Retinal pigment epithelial cell (primary cell): ENCODE measurements at regions not wholly inside any gene's neighbourhood (a gene's known extent, or its start where the extent isn't known, plus 50 kb on each side); places are given as distances from the start of the nearest gene placed in this dataset.

Experiments used
- DNase-seq: peaks from one replicate; pipeline ENCODE4 v3.0.0-alpha.2; 2010; ENCODE audit warnings: low read depth
- H3K4me3 ChIP-seq: 2 replicates; pipeline ENCODE4 v1.5.1; 2011; ENCODE audit warnings: mild to moderate bottlenecking, low read length, control low read depth, moderate library complexity
- TF ChIP-seq, protein P1 (sequence below): conservative IDR thresholded peaks from 2 replicates; pipeline ENCODE4 v1.5.1; 2011; ENCODE audit warnings: low read depth, low read length, control low read depth, inconsistent platforms

DNA sequence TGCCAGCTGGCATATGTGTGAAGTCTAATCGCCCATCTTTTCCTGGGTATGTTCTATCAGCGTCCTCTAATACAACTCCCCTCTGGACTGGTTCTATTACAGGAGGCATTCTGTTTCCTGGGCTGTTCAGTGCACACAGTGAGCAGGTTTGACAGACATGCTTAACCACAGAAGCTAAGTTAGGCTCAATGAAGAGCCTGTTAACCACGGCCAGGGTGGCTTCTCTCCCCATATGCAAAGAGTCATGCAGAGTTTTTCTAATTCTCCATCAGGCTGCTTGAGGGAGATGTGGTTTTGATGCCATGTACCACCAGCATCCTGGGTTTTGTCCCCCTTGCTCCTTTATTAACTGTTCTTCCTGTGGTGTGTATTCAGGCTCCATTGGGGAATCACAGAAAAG is 57.2 kb upstream of the ALOX12 start:
- no peak overlapping the region for H3K4me3 ChIP-seq
- TF ChIP-seq, protein P1, sequence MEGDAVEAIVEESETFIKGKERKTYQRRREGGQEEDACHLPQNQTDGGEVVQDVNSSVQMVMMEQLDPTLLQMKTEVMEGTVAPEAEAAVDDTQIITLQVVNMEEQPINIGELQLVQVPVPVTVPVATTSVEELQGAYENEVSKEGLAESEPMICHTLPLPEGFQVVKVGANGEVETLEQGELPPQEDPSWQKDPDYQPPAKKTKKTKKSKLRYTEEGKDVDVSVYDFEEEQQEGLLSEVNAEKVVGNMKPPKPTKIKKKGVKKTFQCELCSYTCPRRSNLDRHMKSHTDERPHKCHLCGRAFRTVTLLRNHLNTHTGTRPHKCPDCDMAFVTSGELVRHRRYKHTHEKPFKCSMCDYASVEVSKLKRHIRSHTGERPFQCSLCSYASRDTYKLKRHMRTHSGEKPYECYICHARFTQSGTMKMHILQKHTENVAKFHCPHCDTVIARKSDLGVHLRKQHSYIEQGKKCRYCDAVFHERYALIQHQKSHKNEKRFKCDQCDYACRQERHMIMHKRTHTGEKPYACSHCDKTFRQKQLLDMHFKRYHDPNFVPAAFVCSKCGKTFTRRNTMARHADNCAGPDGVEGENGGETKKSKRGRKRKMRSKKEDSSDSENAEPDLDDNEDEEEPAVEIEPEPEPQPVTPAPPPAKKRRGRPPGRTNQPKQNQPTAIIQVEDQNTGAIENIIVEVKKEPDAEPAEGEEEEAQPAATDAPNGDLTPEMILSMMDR = no peak
- no peak for DNase-seq

DNA sequence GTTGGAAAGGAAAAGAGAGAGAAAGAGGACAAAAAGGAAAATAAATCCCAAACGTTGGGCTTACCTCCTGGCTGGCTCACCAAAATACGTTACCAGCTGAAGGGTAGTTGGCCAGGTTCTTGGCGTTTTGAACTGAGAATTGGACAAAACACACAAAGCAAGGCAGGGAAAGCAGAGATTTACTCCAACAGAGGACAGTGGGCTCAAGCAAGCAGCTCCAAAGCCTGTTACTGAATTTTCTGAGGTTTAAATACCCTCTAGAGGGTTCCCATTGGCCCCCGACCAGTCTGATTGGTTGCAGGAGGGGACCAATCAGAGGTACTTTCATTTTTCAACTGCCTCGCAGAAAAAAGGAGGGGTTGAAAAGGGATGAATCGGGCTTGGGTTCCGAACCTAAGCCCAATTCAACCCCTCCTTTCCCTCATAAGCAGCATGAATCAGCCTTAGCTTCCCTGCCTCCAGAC is 55.6 kb upstream of the ALOX12 start:
- no peak for DNase-seq
- TF ChIP-seq, protein P1 = no peak
- no peak overlapping the region for H3K4me3 ChIP-seq

DNA sequence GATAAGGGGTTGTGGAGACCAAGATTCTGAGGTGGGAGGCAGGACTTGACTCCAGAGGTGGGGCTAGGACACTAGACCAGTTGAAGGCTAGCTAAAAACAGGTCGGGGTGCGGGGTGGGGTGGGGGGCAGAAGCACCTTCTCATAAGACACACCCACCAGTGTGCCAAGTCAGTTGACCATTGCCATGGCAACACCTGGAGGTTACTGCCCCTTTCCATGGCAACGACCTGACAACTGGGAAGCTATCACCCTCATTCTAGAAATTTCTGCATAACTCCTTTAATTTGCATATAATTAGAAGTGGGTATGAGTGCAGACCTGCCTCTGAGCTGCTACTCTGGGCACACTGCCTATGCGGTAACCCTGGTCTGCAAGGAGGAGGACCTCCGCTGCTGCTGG is 53.9 kb upstream of the ALOX12 start:
- TF ChIP-seq, protein P1 = no peak
- H3K4me3 ChIP-seq = no peak overlapping the region
- no peak for DNase-seq

GRCh38 chr17:6943406-6943805 is 52.4 kb upstream of the ALOX12 start:
- TF ChIP-seq, protein P1 = no peak
- no peak for DNase-seq
- H3K4me3 ChIP-seq = no peak overlapping the region
